GM21515 (cell line): ENCODE measurements at regions not wholly inside any gene's neighbourhood (a gene's known extent, or its start where the extent isn't known, plus 50 kb on each side); places are given as distances from the start of the nearest gene placed in this dataset.
A peak's percentile ranks its signal among the peaks of the same experiment; 100 is the strongest.

Experiments
- ATAC-seq: cut with Tn5 transposase; IDR thresholded peaks from one replicate; pipeline ENCODE4 v1.9.1; 2021; ENCODE audit not compliant: unreplicated experiment

DNA sequence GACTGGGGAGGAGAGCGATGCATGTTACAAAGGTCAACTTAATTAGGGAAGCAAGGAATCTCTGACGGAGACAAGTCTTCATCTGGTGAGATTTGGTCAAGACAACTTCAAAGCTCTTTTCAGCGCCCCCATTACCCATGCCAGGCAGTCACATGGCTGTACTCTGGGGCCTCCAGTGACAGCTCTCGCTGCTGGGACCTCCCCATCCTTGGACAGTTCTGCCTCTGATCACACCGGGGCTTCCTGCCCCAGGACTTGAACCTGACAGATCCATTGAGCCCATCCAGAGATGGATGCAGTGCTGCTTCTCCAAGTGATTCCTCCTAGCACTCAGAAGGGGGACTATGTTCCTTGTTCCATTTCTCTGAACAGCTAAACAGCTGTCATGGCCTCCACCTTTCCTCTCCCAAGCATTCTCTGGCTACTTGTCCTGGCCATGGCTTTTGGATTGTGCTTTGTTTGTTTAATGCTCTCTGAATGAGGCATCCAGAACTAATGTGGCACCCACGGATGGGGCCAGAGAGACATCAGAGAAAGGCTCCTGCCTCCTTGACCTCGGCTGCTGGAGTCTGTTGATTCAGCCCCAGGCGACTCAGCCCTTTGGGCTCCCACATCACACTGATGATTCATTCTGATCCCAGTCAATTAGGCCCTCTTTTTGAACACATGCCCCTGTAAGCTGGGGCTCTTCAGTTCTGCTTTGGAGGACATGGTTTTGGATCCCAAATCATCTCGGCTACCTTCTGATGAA, 122.1 kb upstream of the ADAMTS16 start:
- no peak for ATAC-seq

DNA sequence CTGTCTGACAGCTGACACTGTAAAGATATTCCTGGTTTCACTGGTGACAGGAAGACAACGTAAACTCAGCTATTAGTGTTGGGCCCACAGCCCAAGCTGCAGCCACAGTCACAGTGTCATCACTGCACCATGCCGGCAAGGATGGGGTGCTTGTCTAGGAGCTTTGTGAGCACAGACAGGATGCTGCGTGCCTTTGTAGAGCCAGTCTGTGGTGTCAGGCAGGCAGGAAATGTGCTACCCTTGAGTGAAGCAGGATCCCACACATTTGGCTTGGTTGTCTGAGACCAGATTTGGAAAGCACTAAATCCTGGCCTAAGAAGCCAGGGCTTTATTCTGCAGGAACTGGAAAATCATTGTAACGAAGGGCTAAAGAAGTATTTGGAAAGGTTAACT, 121.6 kb upstream of the ADAMTS16 start:
- ATAC-seq: no peak

DNA sequence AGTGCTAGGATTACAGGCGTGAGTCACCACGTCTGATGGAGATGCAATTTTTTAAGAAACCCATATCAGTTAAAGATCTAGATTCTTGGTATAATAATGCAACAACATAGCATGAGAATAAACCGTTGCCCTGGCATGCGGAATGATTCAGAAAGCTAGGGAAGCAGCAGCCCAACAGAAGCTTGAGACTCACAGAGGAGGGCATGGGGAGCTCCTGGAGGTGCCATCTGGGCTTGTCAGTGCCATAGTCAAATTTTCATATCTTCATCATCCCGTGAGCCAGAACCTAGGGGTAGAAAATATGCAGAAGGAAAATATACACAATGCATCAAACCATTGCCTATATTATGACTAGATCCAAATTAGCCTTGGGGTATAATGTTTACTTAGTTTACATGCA, 118.7 kb upstream of the ADAMTS16 start:
- ATAC-seq: no peak

DNA sequence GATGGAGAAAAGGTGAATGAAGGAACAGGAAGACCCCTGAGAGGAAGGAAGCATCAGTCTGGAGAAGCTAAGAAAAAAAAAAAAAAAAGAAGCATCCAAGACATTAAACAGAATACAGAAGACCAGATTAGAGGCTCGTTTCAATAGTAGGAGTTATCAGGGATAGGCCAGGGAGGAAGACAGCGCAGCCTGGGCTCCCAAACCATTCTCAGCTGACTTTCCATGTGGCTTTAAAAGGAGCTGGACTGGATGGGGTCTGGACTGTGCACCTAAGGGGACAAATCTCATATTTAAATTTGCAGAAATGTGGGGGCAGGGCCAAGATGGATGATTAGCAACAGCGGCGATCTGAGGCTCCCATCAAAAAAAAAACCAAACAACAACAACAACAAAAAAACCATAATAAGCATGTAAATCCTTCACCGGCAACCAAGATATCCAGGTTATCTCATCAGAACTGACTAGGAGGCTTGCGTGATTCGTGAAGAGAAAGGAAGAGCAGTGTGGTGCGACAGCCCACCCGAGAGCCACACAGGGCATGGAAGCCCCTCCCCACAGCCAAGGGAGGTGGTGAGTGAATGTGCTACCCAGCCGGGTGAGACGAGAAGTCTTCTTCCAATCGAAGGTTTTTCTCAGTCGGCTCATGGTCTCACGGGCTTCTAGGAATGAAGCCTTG, 114.9 kb upstream of the ADAMTS16 start:
- ATAC-seq: no peak

DNA sequence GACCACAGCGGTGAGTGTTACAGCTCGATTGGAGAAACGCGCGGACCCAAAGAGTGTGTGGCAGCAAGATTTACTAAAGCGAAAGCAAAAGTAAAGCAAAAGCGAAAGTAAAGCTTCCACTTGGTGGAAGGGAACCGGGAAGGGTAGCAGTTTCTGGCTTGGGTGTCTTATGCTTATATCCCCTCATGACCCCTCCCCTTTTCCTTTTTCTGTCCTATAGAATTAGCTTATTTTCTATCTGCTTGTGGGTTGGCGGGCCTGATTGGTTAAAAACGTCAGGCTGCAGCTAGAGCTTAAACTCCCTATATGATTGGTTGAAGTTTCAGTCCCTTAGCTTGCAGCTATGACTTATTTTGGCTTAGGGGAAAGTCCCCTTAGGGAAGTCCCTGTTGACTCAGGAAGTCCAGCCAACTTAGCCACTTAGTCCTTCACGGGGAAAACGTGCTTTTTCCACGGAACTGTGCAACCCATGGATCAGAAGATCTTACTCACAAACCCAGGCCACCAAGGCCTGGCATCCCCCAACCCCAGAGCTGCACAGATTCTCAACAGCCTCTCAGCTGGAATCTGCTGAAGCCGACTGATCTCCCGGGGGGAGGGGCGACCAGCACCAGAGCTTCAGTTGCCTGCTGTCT, 114.2 kb upstream of the ADAMTS16 start:
- no peak for ATAC-seq

DNA sequence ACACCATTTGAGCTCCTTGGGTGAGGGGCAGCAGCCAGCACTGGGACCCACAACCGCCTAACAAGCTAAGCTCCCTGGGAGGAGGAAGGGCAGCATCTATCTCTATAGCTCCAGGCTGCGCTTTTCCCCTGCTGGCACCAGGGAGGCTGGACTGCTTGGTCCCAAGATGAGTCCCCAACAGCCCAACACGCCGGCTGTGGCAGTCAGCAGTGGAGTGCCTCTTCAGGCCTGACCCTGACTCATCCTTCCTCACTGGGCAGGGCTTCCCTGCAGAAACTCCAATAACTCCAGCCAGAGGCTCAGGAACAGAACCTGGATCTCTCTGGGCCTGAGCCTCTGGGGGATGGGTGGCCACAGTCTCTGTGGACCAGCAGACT, 113.7 kb upstream of the ADAMTS16 start:
- ATAC-seq: no peak

DNA sequence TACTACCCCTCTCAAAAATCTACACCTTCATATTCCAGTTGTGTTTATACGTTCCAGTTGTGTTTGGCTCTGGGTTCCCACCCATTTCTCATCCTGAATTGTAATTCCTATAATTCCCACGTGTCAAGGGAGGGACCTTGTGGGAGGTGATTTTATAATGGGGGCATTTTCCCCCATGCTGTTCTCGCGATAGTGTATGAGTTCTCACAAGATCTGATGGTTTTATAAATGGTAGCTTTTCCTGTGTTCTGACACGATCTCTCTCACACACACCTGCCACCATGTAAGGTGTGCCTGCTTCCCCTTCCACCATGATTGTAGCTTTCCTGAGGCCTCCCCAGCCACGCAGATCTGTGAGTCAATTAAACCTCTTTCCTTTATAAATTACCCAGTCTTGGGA, 108.5 kb upstream of the ADAMTS16 start:
- no peak for ATAC-seq

DNA sequence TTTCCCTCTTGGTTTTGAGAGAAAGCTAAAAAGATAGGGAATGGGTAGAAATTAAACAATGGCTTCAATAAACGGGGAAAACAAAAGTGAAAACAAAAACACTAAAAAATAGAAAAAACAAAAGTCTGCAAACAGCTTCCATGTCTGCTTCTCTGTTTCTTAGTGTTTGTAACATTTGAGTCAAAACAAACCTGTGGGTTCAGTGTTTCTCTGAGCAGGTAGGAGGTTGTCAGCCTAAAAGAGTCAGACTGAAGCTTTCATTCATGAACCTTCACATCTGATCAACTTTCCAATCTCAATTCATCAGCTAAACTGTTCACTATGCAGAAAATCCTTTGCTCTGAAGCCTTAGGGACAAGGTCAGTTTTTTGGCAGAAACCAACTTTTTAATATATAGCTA, 102.5 kb upstream of the ADAMTS16 start:
- ATAC-seq: no peak

DNA sequence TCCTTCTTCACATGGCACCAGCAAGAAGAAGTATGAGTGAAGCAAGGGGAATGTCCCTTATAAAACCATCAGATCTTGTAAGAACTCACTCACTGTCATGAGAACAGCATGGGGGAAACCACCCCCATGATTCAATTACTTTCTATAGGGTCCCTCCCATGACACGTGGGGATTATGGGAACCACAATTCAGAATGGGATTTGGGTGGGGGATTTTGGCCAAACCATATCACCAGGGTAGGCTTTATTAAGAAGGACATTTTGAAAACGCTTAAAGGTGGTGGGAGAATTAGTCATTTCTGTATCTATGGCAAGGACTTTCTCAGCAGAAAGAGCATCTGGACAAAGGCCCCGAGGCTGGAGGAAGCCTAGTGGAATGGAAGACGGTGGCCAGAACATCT, 100.2 kb upstream of the ADAMTS16 start:
- ATAC-seq: no peak

DNA sequence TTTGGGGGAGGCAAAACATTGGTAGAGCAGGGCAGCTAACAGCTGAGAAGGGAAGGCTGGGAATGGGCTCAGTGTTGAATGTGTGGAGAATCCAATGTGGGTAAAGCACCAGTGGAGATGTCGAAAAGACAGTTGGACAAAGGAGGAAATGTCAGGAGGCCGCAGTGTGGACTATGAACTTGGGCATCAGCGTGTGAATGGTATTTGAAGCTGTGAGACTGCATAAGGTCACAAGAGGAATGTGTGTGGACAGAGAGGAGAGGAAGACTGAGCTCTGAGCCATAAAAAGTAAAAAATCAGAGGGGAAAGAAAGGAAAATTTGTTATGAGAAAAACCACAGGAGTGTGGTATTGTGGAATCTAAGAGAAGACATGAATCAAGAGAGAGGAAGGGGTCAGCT, 99.4 kb upstream of the ADAMTS16 start:
- no peak for ATAC-seq

DNA sequence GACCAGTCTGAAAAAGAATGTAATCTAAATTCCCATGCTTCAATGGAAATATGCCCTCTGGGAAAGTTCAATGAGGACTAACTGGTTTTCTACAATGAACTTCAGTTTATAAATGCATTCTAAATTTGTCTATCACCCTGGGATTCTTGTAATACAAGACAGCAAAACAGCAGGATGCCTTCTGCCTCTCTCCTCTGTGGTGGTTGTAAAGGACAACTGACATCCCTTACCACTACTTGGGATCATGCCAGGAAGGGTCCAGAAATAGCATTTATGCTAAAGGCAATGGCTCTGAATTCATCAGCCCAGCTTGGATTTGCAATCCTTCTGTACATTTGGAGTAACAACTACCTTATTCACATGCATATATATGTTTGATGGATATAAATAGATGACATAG, 97.3 kb upstream of the ADAMTS16 start:
- ATAC-seq: no peak

DNA sequence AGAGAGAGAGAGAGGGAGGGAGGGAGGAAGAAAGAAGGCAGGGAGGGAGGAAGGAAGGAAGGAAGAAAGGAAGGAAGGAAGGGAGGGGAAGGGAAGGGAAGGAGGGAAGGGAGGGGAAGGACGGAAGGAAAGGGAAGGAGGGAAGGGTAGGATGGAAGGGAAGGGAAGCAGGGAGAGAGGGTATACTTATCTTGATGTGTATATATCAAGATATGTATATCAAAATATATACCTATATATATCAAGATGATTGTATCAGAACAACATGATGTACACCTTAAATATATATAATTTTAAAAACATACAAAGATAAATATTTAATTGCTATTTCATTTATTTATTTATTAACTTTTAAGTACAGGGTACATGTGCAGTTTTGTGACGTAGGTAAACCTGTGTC, 96.8 kb upstream of the ADAMTS16 start:
- no peak for ATAC-seq

DNA sequence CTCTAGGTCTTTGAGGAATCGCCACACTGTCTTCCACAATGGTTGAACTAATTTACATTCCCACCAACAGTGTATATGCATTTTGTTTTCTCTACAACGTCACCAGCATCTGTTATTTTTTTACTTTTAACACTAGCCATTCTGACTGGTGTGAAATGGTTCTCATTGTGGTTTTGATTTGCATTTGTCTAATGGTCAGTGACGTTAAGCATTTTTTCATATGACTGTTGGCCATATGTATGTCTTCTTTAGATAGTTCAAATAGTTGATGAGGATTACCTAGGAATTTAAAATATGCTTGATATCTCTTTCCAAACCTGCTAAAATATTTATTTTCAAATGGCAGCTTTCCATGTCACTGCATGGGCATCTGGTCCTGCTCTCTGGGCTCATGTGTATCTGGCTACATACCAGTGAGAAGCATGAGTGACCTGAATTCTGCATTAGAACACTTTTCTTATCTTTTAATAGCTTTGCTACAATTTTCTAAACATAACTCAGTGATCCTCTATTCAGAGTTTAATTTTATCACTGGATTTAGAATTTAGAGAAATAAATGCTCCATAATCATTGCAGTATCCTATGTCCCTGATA, 95.8 kb upstream of the ADAMTS16 start:
- ATAC-seq: no peak

DNA sequence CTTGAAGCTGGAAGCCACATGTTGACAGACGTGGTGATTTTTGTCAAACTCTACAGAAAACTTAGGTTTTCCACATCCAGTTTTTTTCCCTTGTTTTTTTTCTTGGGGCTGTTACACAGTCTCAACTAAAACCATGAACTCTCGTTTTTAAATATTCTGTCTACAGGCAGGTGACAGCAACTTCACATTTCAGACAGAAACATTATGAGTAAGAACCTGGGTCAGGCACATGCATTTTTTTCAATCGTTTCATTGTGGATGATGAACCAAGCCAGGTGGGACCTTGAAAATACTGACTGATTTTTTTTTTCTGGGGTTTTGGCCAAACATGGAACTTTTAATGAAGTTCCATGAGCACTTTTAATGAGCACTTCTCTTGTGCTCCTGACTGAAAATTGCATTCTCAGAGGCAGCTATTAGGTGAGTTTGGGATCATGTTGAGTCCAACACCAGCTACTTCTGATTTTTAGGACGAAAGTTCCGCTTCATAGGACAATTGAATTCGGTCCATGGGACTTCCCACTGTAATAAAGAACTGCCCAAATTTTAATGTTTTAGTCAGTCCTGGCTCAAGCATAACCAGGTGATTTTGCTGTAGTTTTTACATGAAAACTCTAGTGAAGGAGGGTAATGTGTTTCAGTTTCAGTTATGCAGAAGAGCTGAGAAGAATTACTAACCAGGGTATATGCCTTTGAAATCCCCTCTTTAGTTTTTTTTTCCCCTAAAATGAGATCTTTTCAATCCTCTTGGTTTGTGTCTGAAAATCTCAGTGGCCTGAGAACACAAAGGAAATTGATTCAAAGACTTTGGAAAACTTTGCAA, 93.2 kb upstream of the ADAMTS16 start:
- ATAC-seq: peak; percentile 94

DNA sequence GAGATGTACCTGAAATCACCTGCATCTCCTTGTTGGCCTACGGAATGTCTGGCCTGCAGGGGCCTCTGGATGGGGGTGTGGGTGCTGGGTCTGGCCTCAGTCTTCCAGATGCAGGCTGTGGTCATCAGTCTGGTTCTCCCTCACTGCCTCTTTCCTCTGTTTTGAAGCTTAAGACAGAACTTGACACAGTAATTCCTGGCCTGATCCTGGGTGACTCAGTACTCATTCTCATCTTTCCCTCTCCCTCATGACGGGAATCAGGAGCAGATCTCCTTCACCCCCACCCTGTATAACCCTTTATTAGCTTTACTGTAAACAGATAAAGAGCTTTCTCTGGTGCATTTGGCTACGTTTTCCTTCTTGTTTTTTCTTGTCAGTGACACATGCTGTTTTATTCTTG, 89.3 kb upstream of the ADAMTS16 start:
- ATAC-seq: no peak

DNA sequence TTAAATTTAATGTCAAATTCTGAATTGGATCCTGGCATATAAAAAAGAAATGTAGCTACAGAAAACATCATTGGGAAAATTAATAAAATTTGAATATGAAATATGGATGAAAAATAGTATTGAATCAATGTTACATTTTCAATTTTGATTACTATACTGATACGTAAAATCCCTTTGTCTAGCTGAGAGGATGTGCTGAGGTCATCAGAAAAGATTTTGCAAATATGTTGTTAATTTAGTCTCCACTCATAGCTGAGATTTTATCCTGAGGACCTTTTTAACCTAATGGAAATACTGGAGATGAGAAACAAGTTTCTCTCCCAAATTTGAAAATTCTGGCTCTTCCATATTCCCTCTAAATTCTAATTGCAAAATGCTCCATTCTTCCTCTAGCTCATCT, 84.4 kb upstream of the ADAMTS16 start:
- no peak for ATAC-seq

DNA sequence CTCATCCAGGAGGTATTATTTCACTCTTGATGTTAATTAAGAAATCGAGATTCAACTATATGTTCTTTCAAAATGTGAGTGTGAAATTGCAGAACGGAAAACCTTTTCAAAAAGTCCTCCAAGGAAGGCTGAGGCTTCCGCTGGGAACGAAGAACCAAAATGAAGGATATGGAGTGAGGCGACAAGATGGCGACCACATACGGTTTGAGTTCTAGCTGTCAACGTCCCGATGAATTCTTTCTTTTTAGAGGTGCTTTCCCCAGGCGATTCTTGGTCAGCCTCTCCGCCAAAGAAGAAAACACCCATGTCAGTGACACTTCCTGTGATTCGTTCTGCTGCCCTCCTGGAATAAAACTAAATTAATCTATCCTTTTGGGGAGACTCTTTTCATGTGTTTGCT, 78.3 kb upstream of the ADAMTS16 start:
- ATAC-seq: no peak

DNA sequence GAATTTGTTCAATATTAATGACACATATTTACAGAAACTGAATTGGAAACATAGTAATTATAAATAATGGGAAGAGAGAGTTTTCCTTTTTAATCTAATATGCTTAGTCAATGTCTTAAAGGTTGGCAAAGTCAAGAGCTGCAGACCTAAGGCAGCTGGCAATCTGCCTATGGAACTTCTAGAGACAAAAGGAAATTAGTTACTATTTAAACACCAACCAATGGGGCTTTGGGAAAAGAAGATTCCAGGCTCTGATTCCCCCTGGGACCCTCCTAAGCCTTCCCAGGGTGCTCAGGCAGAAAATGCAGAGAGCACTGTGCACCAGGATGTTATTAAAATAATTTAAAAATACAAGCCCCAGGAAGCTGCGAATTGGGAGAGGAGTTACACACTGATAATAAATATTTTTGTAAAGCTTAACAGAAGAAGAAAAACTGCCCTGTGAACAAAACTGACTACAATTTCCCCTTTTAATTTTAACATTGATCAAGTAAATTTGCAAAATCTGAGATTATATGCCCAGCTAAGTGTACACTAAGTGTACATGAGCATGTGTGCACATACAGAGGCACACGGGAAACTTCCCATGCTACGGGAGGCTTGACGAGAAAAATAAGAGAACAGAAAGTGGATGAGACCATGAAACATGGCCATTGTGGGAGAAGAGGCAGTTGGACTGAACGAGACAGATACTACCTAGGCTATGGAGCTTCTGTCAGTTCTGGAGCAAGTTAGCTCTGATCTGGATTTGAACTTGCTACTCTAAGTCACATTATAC, 77.4 kb upstream of the ADAMTS16 start:
- no peak for ATAC-seq

DNA sequence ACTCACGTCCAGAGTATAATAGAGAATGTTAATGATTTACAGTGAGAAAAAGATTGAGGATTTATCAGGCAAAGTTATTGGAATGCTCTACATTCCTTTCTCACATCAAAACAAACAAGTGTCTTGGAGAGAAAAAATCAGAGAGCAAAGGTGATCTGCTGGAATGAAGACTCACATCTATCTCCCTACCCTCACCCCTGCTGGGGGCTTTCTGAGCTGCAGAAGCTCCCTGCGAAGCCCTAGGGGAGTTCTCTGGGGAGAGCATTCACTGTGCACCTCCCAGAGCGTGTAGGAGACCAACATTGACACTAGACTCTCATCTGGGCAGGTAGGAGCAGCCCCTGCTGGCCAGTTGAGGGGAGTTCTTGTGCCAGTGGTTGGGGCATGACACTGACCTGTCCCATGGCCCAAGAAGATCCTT, 76.6 kb upstream of the ADAMTS16 start:
- peak; percentile 62 for ATAC-seq

DNA sequence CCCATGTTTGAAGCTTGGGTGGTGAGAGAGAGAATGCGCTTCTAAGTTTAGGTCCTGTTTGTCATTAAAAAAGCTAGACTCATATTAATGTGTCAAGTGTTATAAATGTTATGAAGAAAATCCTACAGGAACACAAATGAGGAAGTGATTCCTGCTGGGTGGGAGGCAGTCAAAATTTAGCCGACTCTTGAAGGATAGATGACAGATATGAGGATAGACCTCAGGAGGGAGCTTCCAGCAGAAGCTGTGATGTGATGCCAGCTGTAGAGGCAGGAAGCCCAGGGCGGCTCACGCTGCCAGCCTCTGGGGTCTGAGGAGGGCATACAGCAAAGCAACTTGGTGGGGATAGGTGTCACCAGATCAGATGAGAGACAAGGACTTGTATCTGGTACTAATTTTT, 74.7 kb upstream of the ADAMTS16 start:
- peak; percentile 10 for ATAC-seq
